Vagina (tissue), 2 donors: ENCODE measurements at regions not wholly inside any gene's neighbourhood (a gene's known extent, or its start where the extent isn't known, plus 50 kb on each side); places are given as distances from the start of the nearest gene placed in this dataset.

Experiments
- CTCF ChIP-seq, 3 experiments: fragments of 450-650 bp in 2 of 3; fragments of 200-600 bp in 1 of 3; sonication (generic) in 1 of 3; IDR thresholded peaks; one replicate each; pipeline ENCODE4 v1.5.1; 2017 to 2019; ENCODE audit warnings: antibody characterized with exemption in 3 of 3, mild to moderate bottlenecking in 2 of 3, moderate library complexity in 2 of 3
- POLR2A ChIP-seq, 2 donors: fragments of 450-650 bp; IDR thresholded peaks; one replicate each; pipeline ENCODE4 v1.6.1; 2017; ENCODE audit warnings: antibody characterized with exemption in 2 of 2, mild to moderate bottlenecking in 2 of 2, moderate library complexity in 2 of 2

DNA sequence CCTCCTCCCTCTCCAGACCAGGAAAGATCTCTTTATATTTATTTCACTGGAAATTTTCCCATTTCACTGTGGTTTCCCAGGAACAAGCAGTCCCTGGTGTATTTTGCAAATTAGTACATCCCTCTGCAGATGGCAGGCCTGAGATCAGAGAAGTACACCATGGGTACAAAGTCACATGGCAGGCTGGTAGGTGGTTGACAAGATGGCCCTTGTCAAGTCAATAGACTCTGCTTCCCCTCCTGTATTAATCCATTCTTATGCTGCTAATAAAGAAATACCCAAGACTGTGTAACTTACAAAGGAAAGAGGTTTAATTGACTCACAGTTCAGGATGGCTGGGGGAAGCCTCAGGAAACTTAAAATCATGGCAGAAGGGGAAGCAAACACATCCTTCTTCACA lies 51.6 kb upstream of the KSR1 start:
- TF ChIP-seq CTCF (IDR thresholded peaks at IDR 0.05) (no peak), POLR2A (IDR thresholded peaks at IDR 0.05) (no peak)
